RWPE2 (cell line): ENCODE measurements at regions not wholly inside any gene's neighbourhood (a gene's known extent, or its start where the extent isn't known, plus 50 kb on each side); places are given as distances from the start of the nearest gene placed in this dataset.
A peak's percentile ranks its signal among the peaks of the same experiment; 100 is the strongest.

Experiments
- ATAC-seq: fragments of 200-7000 bp; cut with Tn5 transposase; 3 replicates; pipeline ENCODE4 v1.9.1; 2021; ENCODE audit warnings: low read depth
- DNase-seq: peaks from one replicate; pipeline ENCODE4 v3.0.0-alpha.2; 2020; ENCODE audit warnings: low spot score
- H3K27ac ChIP-seq: fragments of 450-650 bp; 2 replicates; pipeline ENCODE4 v1.5.1; 2017; ENCODE audit warnings: mild to moderate bottlenecking; ENCODE audit not compliant: poor library complexity, severe bottlenecking
- H3K27me3 ChIP-seq: fragments of 250-450 bp; sonication (Bioruptor Pico); 2 replicates; pipeline ENCODE4 v1.5.1; 2021; ENCODE audit warnings: mild to moderate bottlenecking, moderate library complexity; ENCODE audit not compliant: insufficient read depth, poor library complexity, severe bottlenecking
- H3K36me3 ChIP-seq: fragments of 250-450 bp; sonication (Bioruptor Pico); 2 replicates; pipeline ENCODE4 v1.5.1; 2020; ENCODE audit warnings: low read depth, mild to moderate bottlenecking, moderate library complexity
- H3K4me1 ChIP-seq: fragments of 250-450 bp; sonication (Bioruptor Pico); 2 replicates; pipeline ENCODE4 v1.5.1; 2021; ENCODE audit warnings: mild to moderate bottlenecking, moderate library complexity; ENCODE audit not compliant: insufficient read depth, poor library complexity, severe bottlenecking
- H3K4me3 ChIP-seq: fragments of 250-450 bp; sonication (Bioruptor Pico); 2 replicates; pipeline ENCODE4 v1.5.1; 2021; ENCODE audit warnings: mild to moderate bottlenecking, moderate library complexity; ENCODE audit not compliant: severe bottlenecking
- H3K9me3 ChIP-seq: fragments of 250-450 bp; sonication (Bioruptor Pico); 2 replicates; pipeline ENCODE4 v1.5.1; 2021; ENCODE audit warnings: mild to moderate bottlenecking, moderate library complexity; ENCODE audit not compliant: severe bottlenecking
- TF ChIP-seq, protein P1 (sequence below): fragments of 450-650 bp; IDR thresholded peaks from one replicate; pipeline ENCODE4 v1.5.1; 2017; ENCODE audit warnings: mild to moderate bottlenecking, moderate library complexity; ENCODE audit not compliant: poor library complexity, severe bottlenecking

DNA sequence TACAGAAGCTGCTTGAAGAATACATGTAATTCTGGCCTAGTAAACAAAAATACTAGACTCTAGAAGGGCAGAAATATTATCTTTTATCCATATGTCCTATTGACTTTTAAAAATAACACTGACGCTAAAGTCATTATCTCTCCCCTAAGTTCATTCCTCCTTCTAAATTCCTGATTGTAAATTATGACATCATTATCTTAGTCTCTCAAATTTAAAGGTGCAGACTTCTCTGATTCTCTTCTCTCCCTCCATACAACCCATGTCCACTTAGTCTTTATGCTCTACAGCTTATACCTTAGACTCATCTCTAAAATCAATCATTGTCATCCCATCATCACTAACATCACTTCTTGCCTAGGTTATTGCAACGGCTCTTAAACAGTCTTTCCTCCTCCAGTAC lies 327.9 kb upstream of the GRIA3 start:
- H3K27ac ChIP-seq, result no peak overlapping the region
- H3K27me3 ChIP-seq, result no peaks in the 10 kb centered on the region
- DNase-seq (no peak), ATAC-seq (no peak)
- no peaks in the 10 kb centered on the region for H3K4me1 ChIP-seq
- TF ChIP-seq, protein P1, sequence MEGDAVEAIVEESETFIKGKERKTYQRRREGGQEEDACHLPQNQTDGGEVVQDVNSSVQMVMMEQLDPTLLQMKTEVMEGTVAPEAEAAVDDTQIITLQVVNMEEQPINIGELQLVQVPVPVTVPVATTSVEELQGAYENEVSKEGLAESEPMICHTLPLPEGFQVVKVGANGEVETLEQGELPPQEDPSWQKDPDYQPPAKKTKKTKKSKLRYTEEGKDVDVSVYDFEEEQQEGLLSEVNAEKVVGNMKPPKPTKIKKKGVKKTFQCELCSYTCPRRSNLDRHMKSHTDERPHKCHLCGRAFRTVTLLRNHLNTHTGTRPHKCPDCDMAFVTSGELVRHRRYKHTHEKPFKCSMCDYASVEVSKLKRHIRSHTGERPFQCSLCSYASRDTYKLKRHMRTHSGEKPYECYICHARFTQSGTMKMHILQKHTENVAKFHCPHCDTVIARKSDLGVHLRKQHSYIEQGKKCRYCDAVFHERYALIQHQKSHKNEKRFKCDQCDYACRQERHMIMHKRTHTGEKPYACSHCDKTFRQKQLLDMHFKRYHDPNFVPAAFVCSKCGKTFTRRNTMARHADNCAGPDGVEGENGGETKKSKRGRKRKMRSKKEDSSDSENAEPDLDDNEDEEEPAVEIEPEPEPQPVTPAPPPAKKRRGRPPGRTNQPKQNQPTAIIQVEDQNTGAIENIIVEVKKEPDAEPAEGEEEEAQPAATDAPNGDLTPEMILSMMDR, result no peak
- H3K4me3 ChIP-seq, result no peak overlapping the region
- no peaks in the 10 kb centered on the region for H3K36me3 ChIP-seq
- H3K9me3 ChIP-seq, result no peaks in the 10 kb centered on the region

DNA sequence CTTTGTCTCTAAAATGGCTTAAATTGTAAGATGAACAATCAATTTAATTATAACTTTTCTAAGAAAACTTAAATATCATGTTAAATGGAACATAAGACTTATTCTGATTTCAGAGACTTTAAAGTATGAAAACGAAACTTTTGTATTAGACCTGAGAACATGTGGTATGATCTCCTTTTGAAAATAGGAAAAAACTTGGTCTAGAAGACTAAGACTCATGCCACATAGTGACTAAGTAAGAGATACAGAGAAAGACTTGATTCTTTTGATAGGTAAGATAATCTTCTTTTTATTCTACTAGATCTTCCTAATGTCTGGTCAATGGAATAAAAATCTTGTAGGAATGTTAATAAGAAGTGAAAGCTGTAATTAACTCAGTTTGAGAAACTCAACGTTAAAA lies 326.3 kb upstream of the GRIA3 start:
- ATAC-seq (no peak), DNase-seq (no peak)
- Histone ChIP-seq H3K9me3 (no peaks in the 10 kb centered on the region), H3K27ac (no peak overlapping the region), H3K4me3 (no peak overlapping the region), H3K4me1 (no peaks in the 10 kb centered on the region), H3K27me3 (no peaks in the 10 kb centered on the region), H3K36me3 (no peaks in the 10 kb centered on the region)
- TF ChIP-seq, protein P1, result no peak

DNA sequence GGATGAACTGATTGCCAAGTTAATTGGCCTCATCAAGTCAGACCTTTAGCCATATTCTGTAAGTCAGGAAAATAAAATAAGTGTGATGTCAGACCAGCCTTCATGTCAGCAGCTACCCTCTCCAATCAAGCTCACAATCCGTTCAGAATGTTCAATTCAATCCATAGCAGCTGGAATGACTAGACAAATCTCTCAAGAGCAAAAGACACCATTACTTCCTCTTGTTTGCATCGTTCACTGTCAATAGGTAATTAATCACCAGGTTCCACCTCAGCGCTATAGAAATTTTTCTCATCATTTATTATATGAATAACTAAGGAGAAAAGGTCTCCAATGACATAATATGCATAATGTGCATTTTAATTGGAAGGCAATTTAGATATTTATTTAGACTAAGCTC lies 321.0 kb upstream of the GRIA3 start:
- ATAC-seq, result no peak
- peaks cover 11% of the 10 kb centered on the region for H3K4me1 ChIP-seq
- TF ChIP-seq, protein P1, result no peak
- H3K36me3 ChIP-seq, result no peaks in the 10 kb centered on the region
- no peak overlapping the region for H3K27ac ChIP-seq
- no peaks in the 10 kb centered on the region for H3K9me3 ChIP-seq
- DNase-seq, result no peak
- no peak overlapping the region for H3K4me3 ChIP-seq
- H3K27me3 ChIP-seq, result no peaks in the 10 kb centered on the region

DNA sequence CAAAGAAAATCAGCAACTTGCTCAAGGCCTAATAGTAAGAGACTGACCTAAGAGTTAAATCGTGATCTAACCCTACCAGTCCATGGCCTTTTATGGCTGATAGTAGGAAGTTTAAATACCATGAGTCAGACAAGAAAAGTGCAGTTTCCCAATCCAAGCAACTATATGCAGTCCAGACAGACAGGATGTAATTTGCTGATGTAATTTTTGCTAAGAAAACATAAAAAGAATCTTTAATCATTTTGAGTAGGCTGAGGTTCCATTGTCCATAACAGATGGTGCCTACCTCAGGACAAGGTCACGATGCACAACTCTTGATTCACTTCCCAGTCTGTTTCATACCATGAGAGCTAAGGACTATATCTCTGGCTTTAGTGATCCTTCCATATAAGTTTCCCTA lies 317.5 kb upstream of the GRIA3 start:
- Histone ChIP-seq H3K9me3 (no peaks in the 10 kb centered on the region), H3K36me3 (no peaks in the 10 kb centered on the region), H3K4me3 (no peak overlapping the region), H3K27me3 (no peaks in the 10 kb centered on the region), H3K27ac (peak overlapping the region; percentile 85), H3K4me1 (peaks cover 11% of the 10 kb centered on the region)
- DNase-seq (no peak), ATAC-seq (peak; percentile 99)
- TF ChIP-seq, protein P1, result no peak

DNA sequence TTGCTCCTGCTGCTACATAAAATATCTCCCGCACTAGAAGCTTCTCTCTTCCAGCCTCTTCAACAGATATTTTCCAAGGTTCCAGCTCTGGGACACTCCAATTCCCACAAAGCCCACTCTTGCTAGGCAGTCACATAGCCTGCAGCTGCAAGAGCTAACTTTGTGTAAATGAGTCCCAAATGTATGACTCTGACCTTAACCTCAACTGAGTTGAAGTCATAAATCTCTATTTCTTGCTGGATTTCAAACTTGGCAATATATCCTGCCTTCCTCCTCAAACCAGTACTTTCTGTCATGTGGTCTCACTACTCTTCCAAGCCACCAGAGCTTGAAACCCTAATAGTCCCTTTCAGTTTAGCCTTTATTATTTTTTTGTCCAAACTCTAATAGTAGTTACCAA lies 315.4 kb upstream of the GRIA3 start:
- Histone ChIP-seq H3K27me3 (no peaks in the 10 kb centered on the region), H3K36me3 (no peaks in the 10 kb centered on the region), H3K27ac (no peak overlapping the region), H3K4me1 (peaks cover 11% of the 10 kb centered on the region), H3K4me3 (no peak overlapping the region), H3K9me3 (no peaks in the 10 kb centered on the region)
- TF ChIP-seq, protein P1, result no peak
- ATAC-seq (no peak), DNase-seq (no peak)
